Renal pelvis (tissue), 1 donor: ENCODE measurements at regions not wholly inside any gene's neighbourhood (a gene's known extent, or its start where the extent isn't known, plus 50 kb on each side); places are given as distances from the start of the nearest gene placed in this dataset.
"Not testable (repeated sequence)": the region's sequence is repeated elsewhere in the genome, so short reads cannot be mapped to it uniquely, and the experiment has no call there.

Experiments
- DNase-seq: peaks from one replicate; pipeline ENCODE4 v3.0.0-alpha.2; 2013

DNA sequence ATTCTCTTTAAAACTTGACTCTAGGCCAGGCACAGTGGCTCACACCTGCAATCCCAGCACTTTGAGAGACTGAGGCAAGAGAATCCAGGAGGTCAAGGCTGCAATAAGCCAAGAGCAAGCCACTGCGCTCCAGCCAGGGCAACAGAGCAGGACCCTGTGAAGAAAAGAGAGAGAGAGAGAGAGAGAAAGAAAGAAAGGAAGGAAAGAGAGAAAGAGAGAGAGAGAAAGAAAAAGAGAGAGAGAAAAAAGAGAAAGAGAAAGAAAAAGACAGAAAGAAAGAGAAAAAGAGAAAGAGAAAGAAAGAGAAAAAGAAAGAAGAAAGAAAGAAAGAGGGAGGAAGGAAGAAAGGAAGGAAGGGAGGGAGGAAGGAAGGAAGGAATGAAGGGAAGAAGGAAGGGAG lies 76.7 kb downstream of the RIN2 start:
- DNase-seq: no peak

GRCh38 chr20:19835533-19836222 lies 77.6 kb downstream of the RIN2 start:
- no peak for DNase-seq

DNA sequence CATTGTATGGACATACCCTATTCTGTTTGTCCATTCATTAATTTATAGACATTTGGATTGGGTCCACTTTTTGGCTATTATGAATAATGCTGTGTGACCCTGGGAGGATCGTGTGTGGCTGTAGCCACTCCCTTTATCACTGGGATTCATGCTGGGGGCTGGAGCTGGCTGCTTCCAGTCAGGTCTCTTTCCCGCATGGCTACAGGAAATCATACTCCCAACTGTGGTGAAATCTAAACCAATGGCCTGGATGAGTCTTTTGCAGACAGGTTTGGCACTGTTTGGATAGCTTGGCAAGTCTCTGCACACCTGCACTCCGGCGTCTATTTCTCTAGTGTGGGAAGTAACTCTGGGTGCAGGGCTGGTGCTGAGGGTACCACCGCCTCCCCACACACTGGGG lies 80.4 kb downstream of the RIN2 start:
- DNase-seq: no peak

- DNase-seq: no peak
Measured at GRCh38 chr20:19839053-19839452, 81.0 kb downstream of the RIN2 start.

GRCh38 chr20:19840111-19840710 lies 82.2 kb downstream of the RIN2 start:
- DNase-seq: no peak

DNA sequence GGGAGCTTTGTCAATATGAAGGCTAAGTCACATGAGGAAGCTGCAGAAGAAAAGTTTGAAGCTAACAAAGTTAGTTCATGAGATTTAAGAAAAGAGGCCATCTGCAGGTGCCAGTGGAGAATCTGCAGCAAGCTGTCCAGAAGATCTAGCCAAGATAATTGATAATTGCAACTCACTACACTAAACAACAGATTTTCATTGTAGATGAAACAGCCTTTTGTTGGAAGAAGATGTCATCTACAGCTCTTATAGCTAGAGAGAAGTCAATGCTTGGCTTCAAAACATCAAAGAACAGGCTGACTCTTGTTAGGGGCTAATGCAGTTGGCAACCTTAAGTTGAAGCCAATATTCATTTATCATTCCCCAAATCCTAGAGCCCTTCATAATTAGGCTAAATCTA lies 83.7 kb downstream of the RIN2 start:
- no peak for DNase-seq

- not testable (repeated sequence) for DNase-seq
Measured at GRCh38 chr20:19844850-19845249, 86.8 kb downstream of the RIN2 start.

DNA sequence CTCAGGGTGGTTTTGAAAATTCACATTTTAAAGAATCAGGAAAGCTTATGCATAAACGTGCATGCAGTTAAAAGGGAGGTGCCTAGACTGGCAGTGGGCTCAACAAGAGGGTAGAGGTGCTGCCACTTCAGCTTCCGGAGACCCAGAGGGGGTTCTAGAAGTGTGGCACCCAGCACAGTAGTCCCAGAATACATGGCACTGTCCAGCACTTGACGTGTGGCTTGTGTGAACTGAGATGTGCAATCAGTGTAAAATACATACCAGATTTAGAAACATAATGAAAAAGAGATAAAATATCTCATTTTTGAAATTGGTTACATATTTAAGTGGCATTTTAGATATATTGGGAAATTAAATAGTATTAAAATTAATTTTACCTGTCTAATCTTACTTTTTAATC lies 89.3 kb downstream of the RIN2 start:
- no peak for DNase-seq

GRCh38 chr20:19849341-19850197 lies 91.5 kb downstream of the RIN2 start:
- DNase-seq: no peak

DNA sequence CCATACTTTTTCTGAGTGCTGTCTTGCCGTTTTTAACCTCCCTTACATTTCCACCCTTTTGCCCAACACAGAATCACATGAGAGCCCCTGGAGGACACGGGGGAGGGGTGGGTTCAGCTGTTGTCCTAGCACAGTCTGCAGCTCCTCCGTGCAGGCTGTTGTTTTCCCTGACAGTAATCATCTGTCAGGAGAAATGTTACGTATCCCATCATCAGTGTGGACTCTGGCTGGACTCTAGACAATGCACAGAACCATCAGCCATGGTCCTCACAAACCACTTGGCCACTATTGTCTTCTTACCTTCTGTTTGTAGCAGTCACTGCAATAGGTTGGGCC lies 92.1 kb downstream of the RIN2 start:
- peak; percentile 40 for DNase-seq

- no peak for DNase-seq
Measured at GRCh38 chr20:19851861-19852260, 93.8 kb downstream of the RIN2 start.

DNA sequence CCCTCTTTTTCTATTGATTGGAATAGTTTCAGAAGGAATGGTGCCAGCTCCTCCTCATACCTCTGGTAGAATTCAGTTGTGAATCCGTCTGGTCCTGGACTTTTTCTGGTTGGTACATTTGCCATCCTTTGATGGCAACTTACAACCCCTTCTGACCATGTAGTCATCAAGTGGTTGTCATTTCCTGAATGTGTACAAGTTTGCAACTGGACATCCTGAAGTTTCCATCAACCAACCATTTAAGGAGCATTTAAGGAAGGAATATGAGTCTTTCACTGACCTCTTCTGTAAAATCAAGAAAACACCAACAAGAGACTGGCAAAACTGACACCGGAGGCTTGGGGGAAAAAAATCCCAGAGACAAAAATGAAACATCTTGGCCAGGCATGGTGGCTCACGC lies 97.4 kb downstream of the RIN2 start:
- DNase-seq: no peak

GRCh38 chr20:19858466-19859371 lies 100.7 kb downstream of the RIN2 start:
- DNase-seq: no peak

GRCh38 chr20:19859444-19859843 lies 101.4 kb downstream of the RIN2 start:
- DNase-seq: no peak

GRCh38 chr20:19860737-19861136 lies 102.7 kb downstream of the RIN2 start:
- no peak for DNase-seq

DNA sequence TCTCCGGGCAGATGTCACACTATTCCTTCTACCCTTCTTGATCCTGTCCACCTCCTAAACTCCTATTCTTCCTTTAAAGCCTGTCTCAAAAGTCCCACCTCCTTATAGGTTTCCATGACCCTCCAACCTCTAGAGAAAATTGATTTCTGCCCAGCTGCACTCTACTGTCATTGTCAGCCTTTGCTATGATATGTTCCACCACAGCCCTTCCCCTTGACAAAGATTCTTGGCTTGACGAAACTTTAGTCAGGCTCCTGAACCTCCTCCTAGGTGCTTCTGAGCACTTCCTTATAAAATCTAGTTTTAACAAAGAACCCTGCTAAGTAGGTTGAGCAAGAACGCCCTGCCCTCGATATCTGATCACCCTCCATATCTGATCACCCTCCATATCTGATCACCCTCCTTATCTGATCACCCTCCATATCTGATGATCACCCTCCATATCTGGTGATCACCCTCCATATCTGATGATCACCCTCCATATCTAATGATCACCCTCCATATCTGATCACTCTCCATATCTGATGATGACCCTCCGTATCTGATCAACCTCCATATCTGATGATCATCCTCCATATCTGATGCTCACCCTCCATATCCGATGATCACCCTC lies 103.2 kb downstream of the RIN2 start:
- no peak for DNase-seq

DNA sequence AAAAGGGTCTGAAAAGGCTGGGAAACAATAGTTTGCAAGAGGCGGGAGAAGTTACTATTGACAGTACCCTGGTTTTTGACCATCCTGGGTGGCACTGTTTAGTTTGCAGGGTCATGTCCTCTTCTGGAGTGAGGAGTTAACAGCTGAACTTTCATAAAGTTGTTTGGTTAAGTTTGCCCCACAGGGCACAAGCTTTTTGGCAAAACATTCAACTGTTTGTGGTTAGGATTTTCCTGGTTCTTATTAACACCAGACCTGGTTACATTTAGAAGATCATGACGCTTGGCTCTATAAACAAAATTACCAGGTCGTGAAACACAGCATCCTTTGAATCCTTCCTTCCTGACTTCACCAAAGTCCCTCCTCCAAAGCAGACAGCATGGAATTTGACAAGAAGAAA lies 106.1 kb downstream of the RIN2 start:
- DNase-seq: no peak

DNA sequence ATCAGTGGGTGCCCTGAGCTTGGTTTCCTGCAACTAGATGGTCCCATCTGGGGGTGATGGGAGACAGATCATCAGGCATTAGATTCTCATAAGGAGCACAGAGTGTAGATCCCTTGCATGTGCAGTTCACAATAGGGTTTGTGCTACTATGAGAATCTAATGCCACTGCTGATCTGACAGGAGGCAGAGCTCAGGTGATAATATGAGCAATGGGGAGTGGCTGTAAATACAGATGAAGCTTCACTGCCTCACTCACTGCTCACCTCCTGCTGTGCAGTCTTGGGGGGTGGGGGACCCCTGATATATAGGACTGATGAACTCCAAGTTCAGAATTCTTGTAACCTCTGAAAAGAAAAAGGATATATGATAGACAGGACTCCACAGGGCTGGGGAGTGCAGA lies 108.0 kb downstream of the RIN2 start:
- no peak for DNase-seq

GRCh38 chr20:19867074-19867473 lies 109.0 kb downstream of the RIN2 start:
- DNase-seq: no peak

- no peak for DNase-seq
Measured at GRCh38 chr20:19867940-19868371, 109.9 kb downstream of the RIN2 start.

DNA sequence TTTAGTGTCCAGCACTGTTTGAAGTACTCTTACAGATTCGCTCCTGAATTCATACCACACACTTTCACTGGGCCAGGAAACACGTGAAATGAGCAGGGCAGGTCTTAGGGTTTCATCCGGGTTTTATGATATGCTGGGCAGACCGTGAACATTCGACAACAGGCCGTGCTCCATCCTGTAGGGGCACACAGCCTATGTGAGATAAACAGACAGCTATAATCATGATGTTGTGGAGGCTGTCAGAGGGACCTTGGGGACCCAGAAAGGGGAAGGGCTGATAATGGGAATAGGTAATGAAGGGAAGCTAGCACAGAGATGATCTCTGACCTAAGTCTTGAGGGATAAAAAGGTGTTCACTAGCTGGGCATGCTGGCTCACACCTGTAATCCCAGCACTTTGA lies 110.4 kb downstream of the RIN2 start:
- DNase-seq: no peak

DNA sequence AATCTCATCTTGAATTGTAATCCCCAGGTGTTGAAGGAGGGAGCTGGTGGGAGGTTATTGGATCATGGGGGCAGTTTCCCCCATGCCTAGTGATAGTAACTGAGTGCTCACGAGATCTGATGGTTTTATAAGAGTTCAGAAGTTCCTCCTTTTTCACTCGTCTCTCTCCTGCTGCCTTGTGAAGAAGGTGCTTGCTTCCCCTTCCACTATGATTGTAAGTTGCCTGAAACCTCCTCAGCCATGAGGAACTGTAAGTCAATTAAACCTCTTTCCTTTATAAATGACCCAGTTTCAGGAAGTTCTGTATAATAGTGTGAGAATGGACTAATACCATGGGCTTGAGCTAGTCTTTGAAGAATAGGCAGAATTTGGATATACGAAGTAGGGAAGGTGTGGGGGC lies 113.9 kb downstream of the RIN2 start:
- DNase-seq: no peak
